COLO668 (cell line): ENCODE measurements at regions not wholly inside any gene's neighbourhood (a gene's known extent, or its start where the extent isn't known, plus 50 kb on each side); places are given as distances from the start of the nearest gene placed in this dataset.
"Not testable (repeated sequence)": the region's sequence is repeated elsewhere in the genome, so short reads cannot be mapped to it uniquely, and the experiment has no call there.

ENCODE experiments used
- DNase-seq: peaks from one replicate; lab custom pipeline; 2025; ENCODE audit not compliant: unreplicated experiment; lab: John Stamatoyannopoulos, UW

DNA sequence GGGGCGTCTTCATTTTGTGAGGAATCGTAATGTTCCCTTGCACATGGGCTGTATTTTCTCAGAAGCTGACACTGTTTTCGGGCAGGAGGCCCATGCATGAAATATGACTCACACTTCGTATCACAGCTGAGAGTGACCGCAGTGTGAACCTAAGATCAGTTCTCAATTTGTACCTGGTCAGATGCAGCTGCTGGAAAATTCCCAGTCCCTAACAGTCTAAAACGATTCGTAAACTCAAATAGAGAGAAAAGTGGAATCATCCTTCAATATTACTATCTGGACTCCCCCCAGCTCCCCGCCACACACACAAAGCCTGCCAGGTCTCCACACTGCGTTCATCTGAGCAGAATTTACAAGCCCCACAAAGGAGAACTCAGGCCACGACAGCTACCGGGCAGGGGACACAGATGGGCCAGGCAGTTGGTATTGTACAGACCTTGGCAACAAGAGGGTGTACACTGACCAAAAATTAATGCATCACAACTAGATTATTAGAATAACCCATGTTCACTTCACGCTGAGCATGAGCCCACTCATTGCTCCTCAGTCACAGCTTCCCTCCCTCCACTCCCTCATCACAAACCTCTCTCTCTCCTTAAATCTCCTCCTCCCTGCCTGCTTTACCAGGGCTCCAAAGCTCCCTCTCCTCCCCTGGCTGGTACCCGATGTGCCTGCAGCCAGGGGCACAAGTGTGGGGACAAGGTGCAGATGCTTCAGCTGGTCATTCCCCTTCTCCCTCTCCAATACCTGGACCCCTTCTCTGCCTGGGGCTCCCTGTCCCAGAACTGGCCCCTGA is 488.4 kb downstream of the PREX1 start:
- no peak for DNase-seq

DNA sequence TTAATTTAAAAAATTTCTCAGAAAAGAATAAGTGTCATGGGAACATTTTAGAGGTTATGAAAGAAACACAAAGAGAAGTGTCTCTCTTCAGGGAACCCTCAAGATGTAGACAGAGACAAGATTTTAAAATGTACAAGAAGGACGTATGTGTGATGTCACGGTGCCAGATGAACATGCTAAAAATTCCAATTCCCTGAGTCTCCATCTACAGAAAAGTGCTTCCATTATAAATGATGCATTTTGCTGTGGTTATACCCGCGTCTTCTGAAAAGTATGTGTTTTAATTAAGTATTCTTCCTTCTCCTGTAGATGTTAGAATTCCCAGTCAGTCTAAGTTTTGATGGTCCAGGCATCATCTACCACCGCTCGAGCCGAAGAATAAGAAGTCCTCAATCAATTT is 489.1 kb downstream of the PREX1 start:
- no peak for DNase-seq

DNA sequence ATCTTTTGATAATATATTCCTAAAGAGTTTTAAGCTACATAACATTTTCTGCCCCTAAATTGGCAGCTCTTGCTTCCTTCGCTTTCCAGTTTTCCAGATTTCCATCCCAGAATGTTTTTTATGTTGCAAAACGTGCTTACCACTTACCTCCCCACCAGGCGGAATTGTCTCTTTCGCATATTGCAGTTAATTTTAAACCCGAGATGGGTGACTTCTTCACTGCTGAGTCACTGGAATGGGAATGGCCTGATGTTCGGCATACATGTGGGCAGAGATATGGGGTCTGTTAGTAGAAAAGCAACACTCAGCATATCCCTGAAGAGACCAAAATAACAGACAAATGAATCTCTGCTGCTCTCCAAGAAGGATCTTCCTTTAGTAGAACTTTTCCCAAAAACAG is 491.2 kb downstream of the PREX1 start:
- no peak for DNase-seq

DNA sequence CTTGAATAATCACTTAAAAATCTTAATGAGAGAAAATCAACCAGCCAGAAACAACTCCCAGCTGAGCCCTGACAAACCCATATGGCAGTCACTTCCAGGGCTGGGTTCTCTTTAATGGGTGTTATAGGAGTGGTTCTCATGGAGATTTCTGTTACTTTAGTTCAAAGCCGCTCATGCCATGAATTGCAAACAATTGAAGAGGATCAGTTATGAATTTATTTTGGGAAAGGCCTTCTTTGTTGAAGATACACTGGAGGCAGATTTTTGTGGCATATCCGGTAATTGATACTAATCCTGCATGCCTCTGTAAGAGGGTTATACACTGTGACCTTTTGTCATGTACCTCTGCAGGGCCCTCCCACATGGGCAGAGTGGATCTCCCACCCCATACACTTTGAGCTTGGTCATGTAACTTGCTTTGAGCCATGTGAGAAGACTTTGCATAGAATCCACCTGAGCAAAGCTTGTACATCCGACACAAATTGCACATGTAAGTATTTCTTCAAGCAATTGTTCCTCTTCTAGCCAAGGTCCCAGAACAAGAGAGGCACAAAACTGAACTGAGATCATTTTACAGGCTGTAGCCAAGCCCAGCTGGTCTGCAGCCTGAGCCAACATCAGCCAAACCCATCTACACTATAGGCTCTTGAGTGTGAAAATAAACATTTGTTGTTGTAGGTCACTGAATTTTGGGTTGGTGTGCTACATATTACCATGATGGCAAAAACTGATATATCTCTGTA is 492.3 kb downstream of the PREX1 start:
- DNase-seq: no peak

DNA sequence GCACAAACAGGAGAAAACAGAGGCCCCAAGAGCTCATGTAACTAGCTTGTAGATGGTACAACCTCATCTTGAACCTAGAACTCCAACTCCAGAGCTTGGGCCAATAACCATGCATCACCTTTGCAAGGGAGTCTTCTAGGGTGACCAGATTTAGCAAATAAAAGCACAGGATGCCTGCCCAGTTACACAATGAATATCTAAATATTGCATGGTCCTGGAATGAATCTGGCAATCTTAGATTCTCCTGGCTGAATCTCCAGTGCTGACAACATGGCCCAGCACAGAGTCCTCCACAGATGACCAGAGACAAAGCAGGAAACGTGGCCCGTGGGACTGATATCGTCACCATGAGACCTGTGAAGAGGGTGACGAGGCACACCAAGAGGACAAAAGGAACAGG is 494.1 kb downstream of the PREX1 start:
- no peak for DNase-seq

DNA sequence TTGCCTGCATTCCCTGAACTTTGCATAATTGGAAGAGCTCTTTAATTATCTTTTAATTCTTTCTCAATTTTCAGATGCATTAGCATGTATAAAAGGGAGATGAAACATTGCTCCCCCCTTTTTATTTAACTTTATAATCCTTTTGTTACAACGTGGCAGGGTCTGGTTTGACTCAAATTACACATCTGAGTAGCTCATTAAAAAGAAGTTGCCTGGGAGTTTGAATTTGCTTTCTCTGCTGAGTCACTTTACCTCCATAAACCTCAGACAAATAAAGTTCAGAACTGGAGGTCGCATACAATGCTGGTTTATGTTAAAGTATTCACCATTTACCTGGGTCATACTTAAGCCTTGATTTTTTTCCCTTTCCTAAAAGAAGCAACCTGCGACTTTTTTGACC is 495.2 kb downstream of the PREX1 start:
- no peak for DNase-seq

DNA sequence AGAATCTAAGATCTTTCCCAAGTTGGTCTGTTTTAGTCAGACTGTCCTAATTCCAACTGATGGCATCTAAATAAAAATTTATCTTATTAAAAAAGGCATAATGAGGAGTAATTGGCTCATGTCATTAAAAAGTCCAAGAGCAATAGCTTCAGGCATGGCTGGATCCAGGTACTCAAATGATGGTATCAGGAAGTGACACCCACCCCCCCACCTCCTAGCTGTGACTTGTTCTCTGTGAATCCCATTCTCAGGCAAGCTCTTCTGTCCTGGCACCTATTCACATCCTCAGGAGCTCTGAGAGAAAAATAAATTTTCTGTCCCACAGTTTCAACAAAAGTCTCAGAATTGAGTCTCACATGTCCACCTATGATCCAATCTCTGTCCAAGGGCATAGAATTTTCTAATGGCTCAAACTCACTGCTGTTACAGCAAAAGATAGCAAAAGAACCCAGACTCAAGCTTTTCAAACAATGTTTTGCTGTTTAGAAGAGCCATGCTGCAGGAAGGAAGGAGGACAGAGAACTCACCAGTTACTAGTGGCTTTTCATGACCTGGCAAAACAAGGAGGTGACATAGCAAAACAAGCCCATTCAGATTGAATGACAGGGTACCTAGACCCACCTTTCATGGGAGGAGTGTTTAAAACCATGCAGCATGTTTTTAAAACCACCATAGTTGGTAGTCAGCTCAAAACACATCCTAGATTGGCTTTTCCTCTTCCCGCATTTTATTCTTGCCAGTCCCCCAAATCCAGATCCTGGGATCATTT is 496.1 kb downstream of the PREX1 start:
- no peak for DNase-seq

DNA sequence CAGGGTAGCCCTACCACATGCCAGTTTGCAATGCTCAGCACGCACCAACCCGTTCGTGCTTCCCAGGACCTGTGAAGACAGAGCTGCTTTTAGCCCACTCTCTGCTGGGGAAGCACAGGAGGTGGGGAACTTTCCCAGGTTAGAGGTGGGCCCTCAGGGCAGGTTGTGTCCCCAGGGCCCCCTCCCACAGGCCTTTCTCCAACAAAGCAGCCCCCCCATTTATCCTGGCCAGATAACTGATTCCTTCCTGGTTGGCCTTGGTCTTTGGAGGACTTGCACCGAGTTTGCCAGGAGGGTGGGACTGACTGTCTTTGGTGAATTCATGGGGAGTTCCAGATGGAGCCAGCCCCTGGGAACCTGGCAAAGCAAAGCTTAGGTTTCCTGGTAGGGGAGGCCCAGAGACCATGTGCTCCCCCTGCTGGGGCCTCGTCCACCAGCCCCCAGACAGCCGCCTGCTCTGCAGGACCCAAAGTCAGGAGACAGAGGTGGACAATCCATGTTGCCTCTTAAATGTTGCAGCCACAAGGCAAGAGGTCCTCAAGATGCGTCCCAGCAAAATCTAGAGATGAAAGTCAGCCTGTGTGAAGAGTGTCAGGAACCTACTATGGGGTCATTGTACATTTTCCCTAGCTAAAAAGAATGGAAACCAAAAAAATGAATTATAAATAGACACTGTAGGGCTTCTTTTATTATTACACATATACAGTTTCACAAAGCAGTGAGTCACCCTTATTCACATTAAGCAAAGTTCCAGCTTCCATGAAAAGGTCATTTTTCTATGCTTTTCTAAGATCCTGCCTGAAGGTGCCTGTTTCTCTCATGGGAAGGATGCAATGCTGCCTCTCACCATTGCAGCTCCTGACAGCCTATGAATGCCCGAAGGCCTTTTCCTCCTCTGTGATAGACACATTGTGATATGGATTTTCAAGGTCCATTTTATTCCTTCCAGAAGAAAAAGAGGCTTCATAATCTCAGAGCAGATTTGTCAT is 497.8 kb downstream of the PREX1 start:
- DNase-seq: no peak

DNA sequence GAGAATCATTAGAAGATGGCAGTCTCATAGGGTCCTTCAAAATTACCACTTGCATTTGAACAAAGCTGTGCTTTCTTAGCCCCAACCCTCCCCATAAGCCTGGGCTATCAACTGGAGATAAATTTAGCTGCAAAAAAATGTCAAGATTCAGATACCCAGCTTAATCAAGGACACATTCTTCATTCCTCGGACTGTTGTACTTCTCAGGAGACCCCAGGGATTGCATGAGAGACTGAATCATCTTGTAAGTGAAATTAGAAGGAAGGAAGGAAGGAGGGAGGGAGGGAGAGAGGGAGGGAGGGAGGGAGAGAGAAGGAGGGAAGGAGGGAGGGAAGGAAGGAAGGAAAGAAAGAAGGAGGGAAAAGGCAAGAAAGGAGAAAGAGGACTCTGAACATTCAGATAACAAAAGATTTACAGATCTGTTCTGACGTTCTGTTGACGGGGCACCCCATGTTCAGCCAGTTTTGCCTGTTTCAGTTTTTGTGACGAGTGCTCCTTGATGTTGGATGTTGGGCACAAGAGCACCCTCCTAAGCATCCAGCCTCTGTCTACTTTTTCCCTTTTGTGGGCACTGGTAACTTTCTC is 498.7 kb downstream of the PREX1 start:
- no peak for DNase-seq

DNA sequence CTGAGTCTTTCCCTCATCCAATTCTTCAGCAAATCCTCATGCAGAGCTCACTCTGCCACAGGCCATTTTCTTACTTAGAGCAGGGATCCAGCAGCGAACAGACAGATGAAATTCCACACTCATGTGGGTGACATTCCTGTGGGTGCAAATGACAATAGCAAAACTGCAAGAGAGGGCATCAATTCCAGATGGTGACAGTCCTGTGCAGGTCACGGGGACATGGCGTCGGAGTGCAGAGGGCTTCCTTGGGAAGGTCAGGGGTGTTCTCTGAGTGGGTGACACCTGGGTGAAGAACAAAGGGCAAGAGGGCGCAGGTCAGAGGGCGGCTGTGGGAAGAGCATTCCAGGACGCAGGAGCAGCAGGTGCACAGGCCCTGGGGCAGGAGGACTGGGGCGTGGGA is 500.0 kb downstream of the PREX1 start:
- not testable (repeated sequence) for DNase-seq

DNA sequence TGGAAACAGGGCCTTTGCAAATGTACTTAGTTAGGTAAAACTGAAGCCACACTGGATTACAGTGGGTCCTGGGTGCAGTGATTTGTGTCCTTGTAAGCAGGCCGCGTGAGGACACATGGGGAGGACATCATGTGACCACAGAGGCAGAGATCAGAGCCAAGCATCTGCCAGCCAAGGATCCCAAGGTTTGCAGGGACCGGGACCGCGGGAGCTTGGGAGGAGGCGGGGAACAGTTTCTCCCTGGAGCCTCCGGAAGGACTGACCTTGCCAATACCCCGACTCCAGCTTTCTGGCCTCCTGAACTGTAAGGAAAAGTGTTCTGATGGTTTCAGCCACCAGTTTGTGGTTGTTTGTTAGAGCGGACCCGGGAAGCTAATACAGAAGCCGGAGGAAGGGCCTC is 500.9 kb downstream of the PREX1 start:
- DNase-seq: no peak

DNA sequence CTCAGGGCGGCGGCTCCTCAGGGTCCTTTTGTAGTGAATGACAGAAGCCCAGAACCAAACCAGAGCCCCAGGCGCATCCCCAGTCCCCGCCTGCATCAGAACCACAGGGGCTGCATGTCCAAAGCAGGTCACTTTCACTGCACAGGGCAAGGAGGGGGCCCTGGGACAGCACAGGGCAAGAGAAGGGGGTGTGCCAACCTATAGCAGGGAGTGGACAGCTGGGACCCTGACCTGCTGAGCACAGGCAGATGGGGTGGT is 501.4 kb downstream of the PREX1 start:
- no peak for DNase-seq

DNA sequence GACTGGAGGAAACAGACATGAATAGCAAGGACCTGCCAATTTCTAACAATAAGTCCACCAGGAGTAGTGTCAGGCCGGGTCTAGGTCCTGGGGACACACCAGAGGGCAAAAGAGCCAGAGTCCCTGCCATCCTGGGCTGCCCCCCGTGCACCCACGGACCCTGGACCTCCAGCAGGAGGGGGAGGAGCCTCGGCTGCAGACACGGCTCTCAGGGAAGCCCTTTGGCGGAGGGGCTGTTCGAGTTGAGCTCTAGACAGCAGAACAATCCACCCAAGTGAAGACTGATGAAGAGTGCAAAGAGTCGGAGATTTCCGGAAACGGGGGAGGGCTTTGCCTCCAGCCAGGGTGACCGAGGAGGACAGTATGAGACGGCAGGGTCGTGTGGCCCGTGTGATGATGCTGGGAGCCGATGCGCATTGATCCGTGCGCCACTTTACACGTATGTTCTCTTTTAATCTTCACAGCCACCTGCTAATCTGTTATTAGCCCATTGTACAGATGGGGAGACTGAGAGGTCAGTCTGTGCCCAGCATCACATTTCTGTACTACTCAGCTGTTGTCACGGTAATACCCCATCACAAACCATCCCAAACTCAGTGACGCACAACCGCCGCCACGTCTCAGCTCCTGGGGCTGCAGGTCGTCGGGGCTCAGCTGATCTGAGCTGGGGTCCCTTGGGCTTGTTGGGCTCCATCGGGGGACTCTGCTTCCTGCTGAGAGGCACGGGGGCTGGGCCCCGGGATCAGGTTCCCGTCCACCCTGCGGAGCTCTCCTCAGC is 502.0 kb downstream of the PREX1 start:
- DNase-seq: no peak

DNA sequence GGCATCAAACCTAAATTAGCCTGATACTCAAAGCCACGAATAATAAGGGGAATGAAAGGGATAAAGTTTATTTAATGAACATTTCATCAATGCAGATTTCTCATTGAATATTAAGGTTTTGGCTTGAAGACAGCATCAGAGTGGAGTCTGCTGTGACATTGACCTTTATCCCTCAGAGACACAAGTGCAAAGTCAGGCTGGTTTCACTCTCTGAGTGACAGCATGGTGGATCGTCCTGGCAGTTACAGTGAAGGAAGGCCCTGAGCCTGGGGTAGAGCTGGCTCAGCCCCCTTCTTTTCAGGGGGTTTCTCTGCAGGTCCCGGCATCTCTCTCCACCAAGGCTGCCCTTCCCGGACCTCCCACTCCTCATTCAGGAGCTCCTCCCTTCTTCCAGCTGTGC is 503.1 kb downstream of the PREX1 start:
- DNase-seq: no peak

DNA sequence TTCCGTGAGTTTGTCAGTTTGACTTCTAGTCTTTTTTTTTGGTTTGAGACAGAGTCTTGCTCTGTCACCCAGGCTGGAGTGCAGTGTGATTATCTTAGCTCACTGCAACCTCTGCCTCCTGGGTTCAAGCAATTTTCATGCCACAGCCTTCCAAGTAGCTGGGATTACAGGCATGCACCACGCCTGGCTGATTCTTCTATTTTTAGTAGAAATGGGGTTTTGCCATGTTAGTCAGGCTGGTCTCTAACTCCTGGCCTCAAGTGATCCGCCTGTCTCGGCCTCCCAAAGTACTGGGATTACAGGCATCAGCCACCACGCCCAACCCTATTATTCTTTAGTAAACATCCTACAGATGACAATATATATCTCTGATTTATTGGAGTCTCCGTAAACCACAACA is 506.5 kb downstream of the PREX1 start:
- no peak for DNase-seq

DNA sequence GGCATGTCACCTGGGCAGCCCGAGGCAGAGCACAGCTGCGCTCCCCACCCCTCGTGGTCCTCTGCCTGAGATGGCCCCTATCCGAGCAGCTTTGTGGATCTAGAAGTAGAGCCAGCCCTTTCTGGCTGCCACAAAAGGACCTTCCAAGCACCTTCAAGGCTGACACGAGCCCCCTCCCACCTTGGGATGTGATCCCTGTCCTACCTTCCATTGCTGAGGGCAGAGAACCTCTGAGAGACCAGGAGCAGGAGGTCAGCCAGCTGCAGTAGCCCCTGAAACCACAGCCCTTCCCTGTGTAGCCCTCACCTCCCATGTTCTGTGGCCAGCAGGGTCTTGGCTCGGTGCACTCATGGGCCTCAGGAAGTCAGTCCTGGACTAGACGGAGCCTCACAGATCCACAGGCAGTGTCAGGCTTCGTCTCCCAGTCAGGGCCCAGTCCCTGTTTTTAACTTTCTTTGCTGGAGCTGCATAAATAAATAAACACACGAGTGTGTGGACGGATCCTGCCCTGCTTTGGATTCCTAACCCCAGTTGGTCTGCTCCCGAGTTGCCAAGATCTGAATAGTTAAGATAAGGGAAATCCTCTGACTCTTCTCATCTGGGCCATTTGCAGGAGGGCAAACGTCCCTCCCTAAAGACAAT is 507.7 kb downstream of the PREX1 start:
- no peak for DNase-seq

DNA sequence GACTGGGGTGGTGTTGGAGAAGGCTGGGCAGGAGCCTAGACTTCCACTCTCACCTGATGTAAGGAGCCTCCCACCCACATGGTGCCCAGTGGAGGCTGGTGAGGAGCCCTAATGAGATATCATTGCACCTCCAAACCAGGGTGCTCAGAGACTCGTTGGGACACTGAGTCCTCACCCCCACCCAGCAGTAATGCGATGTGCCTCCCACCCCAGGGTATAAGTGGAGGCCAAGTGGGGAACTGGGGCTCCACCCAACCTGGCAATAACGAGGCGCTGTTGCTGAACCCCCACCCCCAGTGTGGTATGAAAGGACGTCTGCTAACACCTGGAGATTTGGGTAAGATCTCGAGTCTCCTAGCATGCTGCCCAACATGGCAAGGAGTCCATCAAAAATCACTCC is 510.2 kb downstream of the PREX1 start:
- no peak for DNase-seq

DNA sequence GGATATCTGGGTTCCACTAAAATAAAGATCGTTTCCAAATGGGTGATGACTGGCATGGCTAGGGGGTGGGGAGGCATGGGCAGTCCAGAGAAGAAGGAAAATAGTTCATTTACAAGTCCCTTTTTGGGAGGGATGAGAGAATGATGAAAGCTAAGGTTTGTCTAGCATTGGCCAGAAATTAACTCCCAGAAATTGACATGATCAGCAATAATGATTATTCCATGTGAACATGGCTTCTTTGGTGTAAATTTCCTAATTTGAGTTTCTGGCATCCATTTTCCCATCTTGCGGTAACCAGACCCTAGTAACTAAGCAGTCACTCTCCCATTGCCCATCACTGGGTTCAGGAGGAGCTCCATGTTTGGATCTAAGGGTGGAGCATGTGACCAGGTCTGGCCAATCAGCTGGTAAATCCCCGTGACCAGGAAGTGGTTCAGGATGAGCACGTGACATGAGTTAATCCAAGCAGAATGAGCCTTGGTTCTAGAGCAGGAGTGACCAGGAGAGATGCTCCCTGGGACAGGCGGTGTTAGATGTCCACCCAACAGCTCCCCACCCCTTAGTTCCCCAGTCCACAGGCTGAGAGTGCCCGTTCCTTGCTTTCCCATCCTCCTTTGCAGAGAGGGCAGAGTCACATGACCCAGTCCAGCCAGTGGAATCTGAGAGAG is 512.7 kb downstream of the PREX1 start:
- DNase-seq: no peak

DNA sequence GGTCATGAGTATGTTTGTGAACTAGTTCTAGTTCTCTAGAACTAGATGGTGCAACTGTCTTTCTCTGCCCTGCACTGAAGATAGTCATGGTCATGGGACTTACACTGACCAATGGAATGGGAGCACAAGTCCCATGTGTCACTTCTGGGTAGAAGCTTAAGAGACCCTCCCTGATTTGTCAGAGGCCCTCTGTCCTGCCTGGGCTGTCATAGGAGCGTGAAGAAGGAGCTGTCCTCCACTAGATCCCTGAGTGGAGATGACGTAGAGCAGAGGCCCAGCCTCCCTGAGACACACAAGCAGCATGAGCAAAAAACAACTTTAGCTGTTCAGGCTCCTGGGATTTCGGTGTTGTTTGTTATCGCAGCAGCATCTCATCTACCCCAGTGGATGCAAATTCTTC is 514.5 kb downstream of the PREX1 start:
- DNase-seq: no peak
